Keratinocyte (primary cell): ENCODE measurements at regions not wholly inside any gene's neighbourhood (a gene's known extent, or its start where the extent isn't known, plus 50 kb on each side); places are given as distances from the start of the nearest gene placed in this dataset.
A peak's percentile ranks its signal among the peaks of the same experiment; 100 is the strongest.

Experiments
- DNase-seq: peaks from one replicate; pipeline ENCODE4 v3.0.0-alpha.2; 2011; ENCODE audit warnings: low read depth, missing footprints, low spot score
- FAIRE-seq: peaks from 2 replicates; lab custom pipeline; 2011; peaks lifted over from hg19 to GRCh38; lab: Jason Lieb, UNC
- H2AFZ ChIP-seq: 2 replicates; pipeline ENCODE4 v1.6.0; 2012; ENCODE audit warnings: low read length, control low read depth, inconsistent platforms; ENCODE audit not compliant: control insufficient read depth
- H3K27ac ChIP-seq: 2 replicates; pipeline ENCODE4 v1.5.1; 2011; ENCODE audit warnings: low read length; ENCODE audit not compliant: control insufficient read depth, insufficient read depth
- H3K27me3 ChIP-seq: 3 replicates; pipeline ENCODE4 v1.6.0; 2011; ENCODE audit warnings: low read length; ENCODE audit not compliant: control insufficient read depth, insufficient read depth; ENCODE audit errors: extremely low read depth
- H3K36me3 ChIP-seq, 2 experiments: 2 replicates in 1 of 2; 3 replicates in 1 of 2; pipeline ENCODE4 v1.5.1; 2011; ENCODE audit warnings: low read length in 2 of 2, mild to moderate bottlenecking in 1 of 2; ENCODE audit not compliant: control insufficient read depth in 2 of 2, insufficient read depth in 2 of 2; ENCODE audit errors: extremely low read depth in 1 of 2
- H3K4me1 ChIP-seq: 3 replicates; pipeline ENCODE4 v1.5.1; 2011; ENCODE audit warnings: low read length; ENCODE audit not compliant: control insufficient read depth, insufficient read depth; ENCODE audit errors: extremely low read depth
- H3K4me2 ChIP-seq: 3 replicates; pipeline ENCODE4 v1.6.0; 2011; ENCODE audit warnings: low read depth, low read length; ENCODE audit not compliant: control insufficient read depth, insufficient read depth; ENCODE audit errors: extremely low read depth
- H3K4me3 ChIP-seq, 3 experiments: fragments of 200-600 bp in 1 of 3; sonication (generic) in 1 of 3; 2 replicates in 2 of 3; 3 replicates in 1 of 3; pipeline ENCODE4 v1.5.1; 2011 to 2016; ENCODE audit warnings: low read length in 3 of 3, mild to moderate bottlenecking in 3 of 3, control low read depth in 2 of 3, inconsistent platforms in 1 of 3, low read depth in 1 of 3, mixed read lengths in 1 of 3, mixed run types in 1 of 3, moderate library complexity in 1 of 3; ENCODE audit not compliant: control insufficient read depth in 2 of 3, insufficient read depth in 2 of 3; ENCODE audit errors: extremely low read depth in 1 of 3
- H3K79me2 ChIP-seq: 2 replicates; pipeline ENCODE4 v1.6.0; 2012; ENCODE audit warnings: low read length; ENCODE audit not compliant: control insufficient read depth, insufficient read depth
- H3K9ac ChIP-seq: 3 replicates; pipeline ENCODE4 v1.6.0; 2011; ENCODE audit warnings: low read length; ENCODE audit not compliant: control insufficient read depth, insufficient read depth; ENCODE audit errors: extremely low read depth
- H3K9me1 ChIP-seq: 3 replicates; pipeline ENCODE4 v1.6.0; 2011; ENCODE audit warnings: low read length; ENCODE audit not compliant: control insufficient read depth, insufficient read depth; ENCODE audit errors: extremely low read depth
- H3K9me3 ChIP-seq: 2 replicates; pipeline ENCODE4 v1.5.1; 2012; ENCODE audit warnings: low read depth, low read length; ENCODE audit not compliant: control insufficient read depth
- H4K20me1 ChIP-seq: 3 replicates; pipeline ENCODE4 v1.6.0; 2011; ENCODE audit warnings: low read length; ENCODE audit not compliant: control insufficient read depth, insufficient read depth; ENCODE audit errors: extremely low read depth
- CTCF ChIP-seq, 3 experiments: IDR thresholded peaks in 1 of 3; conservative IDR thresholded peaks in 1 of 3; optimal IDR thresholded peaks in 1 of 3; 2 replicates in 2 of 3; 3 replicates in 1 of 3; pipeline versions ENCODE3 to v1.5.1; 2011; ENCODE audit warnings: low read length in 3 of 3, mild to moderate bottlenecking in 3 of 3, moderate library complexity in 2 of 3, control low read depth in 1 of 3, inconsistent platforms in 1 of 3; ENCODE audit not compliant: insufficient read depth in 2 of 3; ENCODE audit errors: extremely low read depth in 1 of 3
- EZH2 ChIP-seq: IDR thresholded peaks from one replicate; pipeline ENCODE4 v1.6.1; 2012; ENCODE audit warnings: inconsistent platforms, mild to moderate bottlenecking, low read length, moderate library complexity
- dilution Hi-C: fragments of 300-500 bp; cut with MboI; formaldehyde crosslinking; loops from one replicate; pipeline ENCODE4 v1.7.0; 2020; ENCODE audit warnings: low sequenced_read_pairs; ENCODE audit not compliant: extremely low pct_ligation_motif_present

GRCh38 chr13:29704648-29705047, 109.2 kb upstream of the SLC7A1 start:
- TF ChIP-seq EZH2 (no peak), CTCF (optimal IDR thresholded peaks at IDR 0.05 in 1 of 3, IDR thresholded peaks at IDR 0.05 in 1 of 3, conservative IDR thresholded peaks at IDR 0.05 in 1 of 3; ENCODE audit: extremely low read depth in 1 of 3, insufficient read depth in 2 of 3, low read length in 3 of 3) (no peak)
- H3K4me2 ChIP-seq = no peak overlapping the region
- H3K36me3 ChIP-seq = no peaks in the 10 kb centered on the region
- no peak overlapping the region for H3K9ac ChIP-seq
- peaks cover 27% of the 10 kb centered on the region for H3K4me1 ChIP-seq
- no peak for FAIRE-seq
- no peak overlapping the region for H2AFZ ChIP-seq
- dilution Hi-C loops = no loop called here
- no peaks in the 10 kb centered on the region for H4K20me1 ChIP-seq
- no peaks in the 10 kb centered on the region for H3K9me1 ChIP-seq
- DNase-seq = no peak
- no peak overlapping the region for H3K4me3 ChIP-seq
- H3K27me3 ChIP-seq = no peaks in the 10 kb centered on the region
- no peaks in the 10 kb centered on the region for H3K9me3 ChIP-seq
- H3K79me2 ChIP-seq = no peaks in the 10 kb centered on the region
- H3K27ac ChIP-seq = no peak overlapping the region

GRCh38 chr13:29703421-29703820, 107.9 kb upstream of the SLC7A1 start:
- FAIRE-seq = no peak
- Histone ChIP-seq H3K9me1 (no peaks in the 10 kb centered on the region), H3K9ac (no peak overlapping the region), H2AFZ (no peak overlapping the region), H3K36me3 (no peaks in the 10 kb centered on the region), H3K27me3 (no peaks in the 10 kb centered on the region), H3K9me3 (no peaks in the 10 kb centered on the region), H3K79me2 (no peaks in the 10 kb centered on the region), H3K4me3 (no peak overlapping the region), H3K4me2 (peak overlapping the region; percentile 77), H3K27ac (peak overlapping the region; percentile 48), H3K4me1 (peaks cover 27% of the 10 kb centered on the region), H4K20me1 (no peaks in the 10 kb centered on the region)
- TF ChIP-seq EZH2 (no peak), CTCF (optimal IDR thresholded peaks at IDR 0.05 in 1 of 3, IDR thresholded peaks at IDR 0.05 in 1 of 3, conservative IDR thresholded peaks at IDR 0.05 in 1 of 3; ENCODE audit: extremely low read depth in 1 of 3, insufficient read depth in 2 of 3, low read length in 3 of 3) (no peak)
- dilution Hi-C loops = no loop called here
- no peak for DNase-seq
